Epidermal melanocyte (primary cell): ENCODE measurements at regions not wholly inside any gene's neighbourhood (a gene's known extent, or its start where the extent isn't known, plus 50 kb on each side); places are given as distances from the start of the nearest gene placed in this dataset.

ENCODE experiments used
- DNase-seq: peaks from one replicate; pipeline ENCODE4 v3.0.0; 2011; ENCODE audit warnings: low spot score; ENCODE audit not compliant: insufficient read length

DNA sequence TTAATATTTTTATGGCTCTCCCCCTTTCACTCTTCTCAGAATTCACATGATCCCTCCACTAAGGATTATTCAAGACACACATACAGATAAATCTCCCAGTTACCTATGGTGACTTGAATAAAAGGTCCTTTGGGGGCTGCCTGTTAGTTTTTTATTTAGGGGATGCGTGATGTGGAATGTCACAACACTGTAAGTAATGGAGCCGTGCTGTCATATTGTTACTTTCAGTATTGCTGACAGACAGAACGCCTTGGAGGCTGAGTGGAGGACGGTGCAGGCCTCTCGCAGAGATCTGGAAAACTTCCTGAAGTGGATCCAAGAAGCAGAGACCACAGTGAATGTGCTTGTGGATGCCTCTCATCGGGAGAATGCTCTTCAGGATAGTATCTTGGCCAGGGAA, 291.7 kb downstream of the UTRN start:
- no peak for DNase-seq

DNA sequence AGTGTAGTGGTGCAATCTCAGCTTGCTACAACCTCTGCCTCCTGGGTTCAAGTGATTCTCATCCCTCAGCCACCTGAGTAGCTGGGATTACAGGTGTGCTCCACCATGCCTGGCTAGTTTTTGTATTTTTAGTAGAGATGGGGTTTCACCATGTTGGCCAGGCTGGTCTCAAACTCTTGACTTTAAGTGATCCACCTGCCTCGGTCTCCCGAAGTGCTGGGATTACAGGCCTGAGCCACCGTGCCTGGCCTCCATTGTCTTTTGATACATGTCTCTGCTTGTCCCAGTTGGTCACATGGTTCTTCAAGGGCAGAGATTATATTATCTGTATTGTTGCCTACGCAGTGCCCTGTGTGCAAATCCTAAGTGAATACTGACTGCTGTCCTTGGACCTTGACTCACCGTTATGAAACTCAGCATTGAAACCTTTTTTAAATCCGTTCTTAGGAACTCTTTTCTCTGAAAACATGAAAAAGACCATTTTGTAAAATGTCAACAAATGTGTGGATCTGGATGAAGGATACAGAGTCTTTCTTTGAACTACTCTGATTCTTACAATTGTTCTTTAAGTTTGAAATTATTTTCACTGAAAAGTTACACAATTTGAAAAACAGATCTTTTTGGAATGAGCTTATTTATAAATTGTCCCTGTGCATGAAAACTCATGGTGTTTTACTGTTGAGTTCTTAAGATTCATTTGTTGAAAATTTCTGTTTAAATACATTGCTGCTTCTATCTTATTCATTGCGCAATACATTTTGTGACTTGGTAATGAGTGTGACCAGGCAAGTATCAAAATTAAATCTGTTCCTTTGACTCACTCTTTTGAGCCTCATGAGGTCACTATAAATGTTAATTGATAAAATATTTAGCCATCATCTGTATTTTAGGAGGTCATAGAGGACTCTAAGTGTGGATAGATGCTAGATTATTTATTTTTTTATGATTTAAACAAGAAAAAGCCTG, 293.5 kb downstream of the UTRN start:
- no peak for DNase-seq

DNA sequence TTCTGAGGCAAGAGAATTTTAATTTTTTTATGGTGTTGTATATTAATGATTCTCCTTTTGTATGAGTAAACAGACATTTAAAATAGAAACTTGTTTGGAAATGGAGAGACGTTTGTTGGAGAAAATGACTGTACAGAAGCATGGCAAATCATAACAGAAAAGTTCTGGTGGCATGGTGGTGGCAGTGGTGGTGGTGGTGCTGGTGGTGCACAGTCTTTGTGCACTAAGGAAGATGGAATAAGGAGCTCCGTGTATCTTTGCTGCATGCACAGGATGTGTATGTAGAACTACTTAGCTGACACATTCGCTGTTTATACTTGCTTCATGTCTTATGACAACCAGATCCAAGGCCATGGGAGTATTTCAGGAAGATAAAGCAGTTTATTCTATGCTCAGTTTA, 294.9 kb downstream of the UTRN start:
- DNase-seq, result no peak

DNA sequence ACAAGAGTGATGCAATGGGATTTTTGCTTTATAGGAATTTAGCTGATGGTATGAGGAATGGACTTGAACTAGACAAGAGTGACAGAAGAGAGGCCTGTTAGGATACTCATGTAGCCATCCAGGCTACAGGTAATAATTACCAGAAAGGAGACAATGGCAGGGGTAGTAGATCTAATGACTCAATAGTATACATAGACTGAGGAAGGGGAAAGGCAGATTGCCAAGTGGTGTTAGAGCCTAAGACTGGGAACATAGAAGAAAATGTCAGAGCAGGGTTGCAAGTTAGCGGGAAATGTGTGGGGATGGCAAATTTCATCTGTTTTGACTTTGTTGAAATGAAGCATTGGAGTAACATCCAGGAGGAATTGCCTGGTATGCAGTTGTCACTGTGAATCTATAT, 295.6 kb downstream of the UTRN start:
- no peak for DNase-seq

DNA sequence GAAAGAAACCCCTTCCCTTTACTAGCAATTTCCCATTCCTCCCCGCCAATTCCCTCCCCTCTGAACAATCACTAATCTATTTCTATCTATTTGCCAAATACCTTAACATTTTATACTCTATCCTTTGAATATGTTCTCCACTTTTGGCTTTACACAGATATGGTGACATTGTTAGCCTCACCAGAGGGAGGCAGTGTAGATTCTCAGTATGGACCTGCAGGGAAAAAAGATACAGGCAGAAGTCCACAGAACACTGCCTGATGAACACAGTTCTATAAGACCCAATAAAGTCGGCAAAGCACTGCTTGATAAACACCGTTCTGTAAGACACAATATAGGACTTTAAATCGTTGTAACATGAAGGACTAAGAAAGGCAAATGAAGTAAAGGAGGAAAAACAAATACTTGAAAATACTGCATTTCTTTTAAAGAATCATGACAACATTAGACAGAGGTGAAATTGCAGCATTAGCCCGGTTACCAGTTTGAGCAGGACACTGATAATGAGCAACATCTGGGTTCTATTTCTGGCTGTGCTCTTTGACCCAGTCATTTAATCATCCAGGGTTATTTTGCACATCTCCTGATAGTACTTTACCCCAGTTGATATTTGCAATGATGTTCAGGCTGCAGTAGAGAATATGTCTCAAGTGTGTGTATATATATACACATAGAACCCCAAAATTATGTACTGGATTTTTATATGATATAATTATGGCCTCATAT, 296.8 kb downstream of the UTRN start:
- no peak for DNase-seq

DNA sequence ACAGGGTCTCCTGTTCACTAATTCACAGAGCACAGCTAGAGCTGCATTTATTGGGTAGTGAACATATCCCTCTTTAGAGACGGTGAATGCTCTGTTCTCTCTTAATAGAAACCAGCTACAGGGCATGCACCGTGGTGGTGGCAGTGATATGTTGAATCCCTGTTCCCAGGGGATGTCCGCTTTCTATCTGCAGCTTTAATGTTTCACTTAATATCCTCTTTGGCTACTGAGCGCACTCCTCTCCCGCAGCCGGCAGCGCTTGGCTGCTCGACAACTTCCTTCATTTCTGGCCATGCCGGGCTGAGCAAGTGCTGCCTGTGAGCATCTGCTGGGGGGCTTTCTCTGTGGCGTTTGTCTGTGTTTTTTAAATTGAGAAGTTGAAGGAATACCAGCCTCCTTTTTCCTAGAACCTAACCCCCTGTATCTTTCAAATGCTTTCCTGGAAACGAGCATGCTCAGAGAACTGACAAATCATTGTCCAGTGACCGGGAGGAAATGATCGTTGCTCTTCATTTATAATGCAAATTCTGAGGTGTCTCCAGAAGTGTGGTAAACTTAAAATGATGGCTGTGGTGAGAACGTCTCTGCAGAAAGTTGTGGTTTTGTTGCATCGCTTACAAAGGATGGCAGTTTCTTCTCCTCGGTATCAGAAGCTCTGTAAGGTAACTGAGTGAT, 297.9 kb downstream of the UTRN start:
- no peak for DNase-seq

DNA sequence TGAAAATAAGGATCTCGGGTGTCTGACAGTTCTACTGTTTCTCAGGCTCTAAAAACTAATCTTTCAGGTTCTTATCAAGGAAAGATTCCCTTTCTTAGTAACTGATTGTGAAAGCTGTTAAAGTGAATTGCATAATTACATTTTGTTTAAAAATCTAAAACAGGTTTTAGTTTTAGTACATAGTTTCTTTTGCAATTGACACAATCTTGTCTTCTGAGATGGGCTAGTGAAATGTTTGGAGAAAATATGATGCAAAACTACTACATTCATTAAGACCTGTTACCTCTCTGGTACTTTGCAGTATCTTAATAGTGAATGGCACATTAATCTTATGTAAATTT, 298.4 kb downstream of the UTRN start:
- no peak for DNase-seq

DNA sequence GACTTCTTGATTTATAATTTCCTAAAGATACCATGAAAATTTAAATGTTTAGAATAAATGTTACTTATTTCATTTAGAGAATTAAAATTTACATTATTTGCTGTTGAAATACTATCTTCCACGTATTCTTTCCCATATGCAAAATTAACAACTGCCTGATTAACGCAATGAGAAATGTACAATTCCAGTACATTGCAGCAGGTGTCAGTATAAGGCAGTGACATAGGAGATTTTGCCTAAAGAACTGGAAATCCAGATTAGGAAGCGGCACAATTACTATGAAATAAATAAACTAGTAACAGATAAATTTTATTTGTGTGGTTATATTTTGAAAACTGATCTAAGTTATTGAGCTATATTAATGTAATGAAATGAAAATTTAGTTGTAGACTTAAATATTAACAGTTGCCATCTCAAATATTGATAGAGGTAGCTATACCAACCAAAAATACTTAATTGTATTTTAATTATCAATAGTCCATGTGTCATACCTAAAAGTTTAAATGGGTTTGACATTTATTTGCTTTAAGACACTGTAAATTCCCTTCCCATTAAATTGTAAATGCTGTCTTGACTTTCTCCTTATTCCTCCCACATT, 300.2 kb downstream of the UTRN start:
- DNase-seq, result no peak

DNA sequence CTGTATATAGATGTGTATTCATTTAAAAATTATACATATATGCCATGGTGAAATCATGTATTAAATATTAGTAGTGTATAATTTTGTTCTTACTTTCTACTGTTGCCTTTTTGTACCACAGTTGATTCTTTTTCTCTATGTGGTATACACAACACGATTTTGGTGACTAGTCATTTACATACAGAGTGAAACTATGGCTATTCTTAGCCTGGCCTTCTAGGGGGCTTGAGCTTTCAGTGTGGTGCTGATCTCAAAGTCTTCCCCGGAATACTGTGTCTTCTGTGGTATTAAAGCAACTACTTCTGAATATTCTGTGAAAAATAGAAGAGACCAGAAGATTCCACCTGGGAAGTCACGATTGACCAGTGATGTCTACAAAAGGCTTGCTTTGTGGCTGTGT, 301.9 kb downstream of the UTRN start:
- no peak for DNase-seq

DNA sequence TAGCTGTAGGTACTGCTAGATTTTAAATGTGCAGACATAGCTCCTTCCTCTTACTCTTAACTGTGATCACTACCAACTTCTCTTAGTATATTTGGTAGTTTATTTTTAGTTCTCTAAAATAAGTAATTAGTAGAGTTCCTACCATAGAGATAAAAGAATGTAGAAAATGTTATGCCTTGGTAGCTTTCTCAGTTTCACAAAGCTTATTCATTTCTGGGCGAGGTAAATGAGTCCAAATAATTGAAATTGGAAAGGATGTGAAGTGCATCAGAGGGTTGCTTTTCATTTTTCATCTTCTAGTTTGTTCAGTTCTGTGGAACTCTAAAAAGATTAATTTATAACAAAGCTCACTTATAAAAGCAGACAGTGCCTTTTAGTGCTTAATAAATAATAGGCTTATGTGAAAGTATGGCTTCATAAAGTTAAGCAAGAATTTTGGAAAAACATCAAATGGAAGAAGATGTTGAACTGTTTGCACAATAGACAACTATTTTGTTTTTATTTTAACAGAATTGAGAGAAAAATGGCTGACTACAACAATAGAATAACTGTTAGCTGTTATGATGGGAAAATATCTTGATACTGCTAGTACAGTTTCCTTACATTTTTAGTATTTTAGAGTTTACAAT, 303.7 kb downstream of the UTRN start:
- no peak for DNase-seq

DNA sequence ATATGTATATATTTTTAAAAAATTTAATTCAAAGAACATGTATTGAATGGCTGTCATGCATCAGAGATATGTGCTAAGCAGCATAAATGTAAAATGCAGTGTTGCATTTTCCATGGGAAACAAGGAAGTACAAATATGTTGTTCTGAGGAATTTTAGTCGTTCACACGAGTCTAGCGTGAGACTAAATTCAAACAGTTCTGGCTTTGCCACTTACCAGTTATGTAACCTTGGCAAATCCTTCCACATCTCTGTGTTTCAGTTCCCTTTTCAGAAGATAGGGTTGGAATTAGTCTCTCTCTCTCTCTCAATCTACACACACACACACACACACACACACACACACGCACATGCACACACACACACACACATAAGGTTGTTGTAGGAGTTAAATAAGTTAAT, 305.4 kb downstream of the UTRN start:
- no peak for DNase-seq

DNA sequence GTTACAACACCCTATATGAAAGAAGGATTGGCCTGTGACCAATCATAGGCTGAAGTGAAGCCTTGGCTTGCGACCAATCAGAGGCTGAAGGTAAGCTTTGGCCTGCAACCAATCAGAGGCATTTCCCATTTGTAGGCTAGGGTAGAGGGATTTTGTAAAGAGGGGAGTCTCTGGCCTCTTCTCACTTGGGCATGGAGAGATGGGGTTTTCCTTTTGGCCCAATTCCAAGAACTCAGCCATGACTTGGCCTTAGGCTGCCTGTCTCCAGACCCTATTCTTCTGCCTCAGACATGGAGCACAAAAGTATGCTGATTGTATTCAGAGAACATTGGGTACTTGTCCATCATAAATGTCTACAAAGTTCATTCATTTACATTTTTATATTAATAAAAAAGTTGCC, 308.3 kb downstream of the UTRN start:
- DNase-seq, result no peak

DNA sequence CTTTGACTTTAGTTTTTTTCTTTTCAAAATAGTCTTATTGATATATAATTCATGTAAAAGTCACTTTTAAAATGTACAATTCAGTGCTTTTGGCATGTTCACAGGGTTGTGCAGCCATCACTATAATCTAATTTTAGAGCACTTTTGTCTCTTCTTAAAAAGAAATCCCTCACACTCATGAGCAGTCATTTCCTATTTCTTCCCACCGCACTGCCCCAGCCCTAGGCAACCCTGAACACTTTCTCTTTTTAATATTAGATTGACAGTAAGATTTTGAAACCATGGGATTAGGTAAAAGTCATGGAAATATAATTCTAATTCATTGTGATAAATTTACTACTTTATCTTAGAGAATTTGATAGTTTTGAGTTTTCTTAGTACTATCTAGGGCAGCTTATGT, 309.4 kb downstream of the UTRN start:
- DNase-seq, result no peak

DNA sequence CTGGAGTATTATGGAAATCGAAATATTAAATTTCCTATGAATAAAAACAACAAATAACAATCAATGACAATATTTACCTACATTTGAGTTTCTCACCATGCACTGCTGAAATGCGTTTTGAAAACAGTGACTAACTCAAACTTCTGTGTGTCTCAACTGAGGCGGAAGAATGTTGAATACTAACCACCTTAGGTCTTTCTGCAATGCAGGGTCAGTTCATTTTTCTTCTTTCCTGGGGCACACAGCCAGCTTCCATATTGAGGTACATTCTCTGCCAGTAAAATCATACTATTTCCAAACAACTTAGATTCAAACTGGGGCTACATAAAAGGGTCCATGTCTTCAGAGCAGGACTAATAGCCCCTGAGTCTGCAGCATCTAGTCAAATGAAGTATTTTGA, 310.1 kb downstream of the UTRN start:
- no peak for DNase-seq

DNA sequence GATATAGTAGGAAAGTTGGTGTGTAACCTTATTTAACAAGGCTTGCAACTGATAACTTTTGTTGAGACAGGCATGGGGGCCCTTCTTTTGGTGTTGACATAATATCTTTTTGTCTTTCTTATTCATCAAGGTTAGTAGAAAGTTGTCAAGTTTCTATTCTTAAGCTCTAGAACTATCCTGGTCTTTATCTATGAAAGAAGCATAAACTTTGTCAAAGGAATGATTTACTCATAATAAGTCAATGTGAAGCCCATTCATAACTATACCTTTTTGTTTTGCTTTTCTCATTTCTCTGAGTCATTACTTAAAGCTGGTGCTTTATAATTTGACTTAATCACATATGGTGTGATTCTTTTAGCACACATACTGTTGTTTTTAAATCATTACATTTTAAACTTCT, 312.4 kb downstream of the UTRN start:
- no peak for DNase-seq

DNA sequence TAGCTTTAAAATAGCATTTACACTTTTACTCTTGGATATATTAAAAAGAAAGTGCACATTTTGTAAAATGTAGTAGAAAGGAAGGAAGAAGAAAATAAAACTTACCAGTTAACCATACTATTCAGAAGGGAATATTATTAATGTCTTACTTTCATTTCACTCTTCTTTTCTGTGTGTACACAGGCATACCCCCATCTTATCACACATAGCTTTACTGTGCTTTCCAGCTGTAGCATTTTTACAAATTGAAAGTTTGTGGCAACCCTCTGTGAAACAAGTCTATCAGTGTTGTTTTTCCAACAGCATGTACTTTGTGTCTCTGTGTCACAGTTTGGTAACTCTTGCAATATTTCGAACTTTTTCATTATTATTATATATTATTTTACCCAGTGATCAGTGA, 314.5 kb downstream of the UTRN start:
- no peak for DNase-seq

DNA sequence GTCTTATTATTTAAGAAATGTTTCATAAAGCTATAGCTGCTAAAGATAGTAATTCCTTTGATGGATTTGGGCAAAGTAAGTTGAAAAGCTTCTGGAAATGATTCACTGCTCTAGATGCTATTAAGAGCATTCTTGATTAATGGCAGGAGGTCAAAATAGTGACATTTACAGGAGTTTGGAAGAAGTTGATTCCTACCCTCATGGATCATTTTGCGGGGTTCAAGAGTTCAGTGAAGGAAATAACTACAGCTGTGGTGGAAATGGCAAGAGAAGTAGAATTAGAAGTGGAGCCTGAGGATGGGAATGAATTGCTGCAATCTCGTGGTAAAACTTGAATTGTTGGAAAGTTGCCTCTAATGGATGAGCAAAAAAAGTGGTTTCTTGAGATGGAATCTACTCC, 316.1 kb downstream of the UTRN start:
- no peak for DNase-seq

DNA sequence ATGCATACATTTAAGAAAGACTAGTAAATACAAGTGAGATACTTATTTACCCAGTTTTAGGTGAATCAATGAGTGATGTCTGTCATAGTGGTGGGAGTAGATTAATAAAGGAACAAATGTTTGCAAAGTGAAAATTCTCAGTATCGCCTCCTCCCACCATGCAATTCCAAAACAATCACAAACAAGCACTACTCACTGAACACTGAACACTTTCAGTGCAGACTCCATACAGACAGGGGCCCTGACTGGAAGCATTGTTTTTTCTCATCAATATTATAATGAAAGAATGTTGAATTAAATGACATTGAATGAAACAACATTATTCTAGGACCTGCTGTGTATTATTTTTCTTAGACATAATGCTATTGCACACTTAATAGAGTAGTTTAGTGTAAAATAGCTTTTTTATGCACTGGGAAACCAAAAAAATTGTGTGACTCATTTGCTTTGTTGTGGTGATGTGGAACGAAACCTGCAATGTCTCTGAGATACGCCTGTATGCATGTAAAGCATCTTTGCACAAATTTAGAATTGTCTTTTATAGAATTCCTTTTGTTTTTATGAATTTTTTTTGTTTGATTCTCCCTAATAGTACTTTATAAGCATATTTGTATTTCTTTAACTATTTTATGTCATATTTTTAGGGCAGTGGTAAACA, 317.5 kb downstream of the UTRN start:
- no peak for DNase-seq

DNA sequence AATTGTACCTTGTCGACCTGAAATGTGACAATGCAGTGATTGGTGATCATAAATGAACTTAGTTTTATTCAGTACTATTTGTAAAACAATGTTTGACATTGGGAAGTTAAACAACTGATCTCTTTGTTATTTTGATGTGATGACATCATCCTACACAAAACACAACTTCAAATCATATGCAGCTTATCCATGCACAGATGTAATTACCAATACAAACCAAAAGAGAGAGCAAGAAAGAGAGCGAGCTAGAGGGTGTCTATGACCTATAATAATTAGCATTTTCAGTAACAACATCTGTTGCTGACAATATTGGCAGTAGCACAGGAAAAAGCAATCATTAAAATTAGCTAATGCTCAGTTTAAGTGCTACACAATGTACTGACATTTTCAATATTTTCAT, 320.9 kb downstream of the UTRN start:
- no peak for DNase-seq

DNA sequence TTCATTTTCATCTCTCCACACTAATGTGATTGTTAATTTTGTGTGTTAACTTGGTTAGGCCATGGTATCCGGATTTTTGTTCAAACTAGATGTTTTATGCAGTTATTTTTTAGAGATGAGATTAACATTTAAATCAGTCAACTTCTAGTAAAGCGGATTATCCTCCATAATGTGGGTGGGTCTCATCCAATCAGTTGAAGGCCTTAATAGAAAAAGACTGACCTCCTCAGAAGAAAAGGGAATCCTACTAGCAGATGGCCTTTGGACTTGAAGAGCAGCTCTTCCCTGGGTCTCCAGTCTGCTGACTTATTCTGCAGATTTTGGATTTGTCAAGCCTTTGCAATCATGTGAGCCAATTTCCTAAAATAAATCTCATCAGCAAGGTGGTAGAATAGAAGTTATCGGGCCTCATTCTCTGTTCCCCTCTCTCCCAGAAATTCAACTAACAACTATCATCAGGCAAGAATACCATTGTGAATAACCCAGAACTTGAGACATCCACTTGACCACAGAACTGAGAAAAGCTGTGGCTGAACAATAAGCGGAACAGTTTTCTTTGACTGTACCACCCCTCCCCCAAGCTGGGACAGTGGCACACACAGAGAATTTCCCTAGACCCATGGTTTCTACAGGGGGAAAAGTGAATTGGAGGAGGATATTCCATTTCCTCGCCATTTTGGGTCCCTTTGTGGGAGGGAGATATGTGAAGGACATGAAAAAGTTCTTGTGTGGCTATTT, 323.0 kb downstream of the UTRN start:
- DNase-seq, result no peak
